HCT116 (cell line): ENCODE measurements at regions not wholly inside any gene's neighbourhood (a gene's known extent, or its start where the extent isn't known, plus 50 kb on each side); places are given as distances from the start of the nearest gene placed in this dataset.

Source experiments
- CTCF ChIP-seq, 3 experiments: fragments of 200-600 bp in 1 of 3; sonication (generic) in 1 of 3; IDR thresholded peaks in 2 of 3; conservative IDR thresholded peaks in 1 of 3; 2 replicates each; pipeline ENCODE4 v1.5.1; 2012 to 2017; ENCODE audit warnings: low read depth in 2 of 3, low read length in 2 of 3, antibody characterized with exemption in 1 of 3, borderline replicate concordance in 1 of 3, control low read depth in 1 of 3, mild to moderate bottlenecking in 1 of 3, mixed read lengths in 1 of 3, mixed run types in 1 of 3, moderate library complexity in 1 of 3; ENCODE audit not compliant: insufficient read depth in 1 of 3
- JUND ChIP-seq: IDR thresholded peaks from 2 replicates; pipeline ENCODE4 v1.6.1; 2012
- POLR2A ChIP-seq: IDR thresholded peaks from 2 replicates; pipeline ENCODE4 v1.7.0; 2011; ENCODE audit warnings: borderline replicate concordance; ENCODE audit not compliant: insufficient read depth, insufficient read length; ENCODE audit errors: extremely low read depth
- SIN3A ChIP-seq: IDR thresholded peaks from 2 replicates; pipeline ENCODE4 v1.6.1; 2012; ENCODE audit warnings: low read depth

GRCh38 chr13:93147946-93148345, 78.7 kb upstream of the GPC6 start:
- TF ChIP-seq CTCF (IDR thresholded peaks at IDR 0.05 in 2 of 3, conservative IDR thresholded peaks at IDR 0.05 in 1 of 3; ENCODE audit: borderline replicate concordance in 1 of 3, insufficient read depth in 1 of 3, low read depth in 2 of 3, low read length in 2 of 3) (no peak), POLR2A (no peak), SIN3A (no peak), JUND (no peak)
